Neural cell (in vitro differentiated cells): ENCODE measurements at regions not wholly inside any gene's neighbourhood (a gene's known extent, or its start where the extent isn't known, plus 50 kb on each side); places are given as distances from the start of the nearest gene placed in this dataset.

ENCODE experiments used
- H2AFZ ChIP-seq: fragments of 200-600, 300-800 bp; sonication (generic), shearing (Covaris generic); 2 replicates; pipeline ENCODE4 v1.6.0; 2014; ENCODE audit warnings: low read depth, mild to moderate bottlenecking, antibody characterized with exemption, low read length, moderate library complexity
- H3F3A ChIP-seq: fragments of 200-600 bp; shearing (Covaris generic); 2 replicates; pipeline ENCODE4 v1.6.1; 2016; ENCODE audit warnings: mild to moderate bottlenecking, moderate library complexity, mixed read lengths, antibody characterized with exemption, low read length; ENCODE audit not compliant: insufficient read depth, poor library complexity, severe bottlenecking
- H3K27ac ChIP-seq: fragments of 200-600, 300-800 bp; sonication (generic), shearing (Covaris generic); 2 replicates; pipeline ENCODE4 v1.5.1; 2014; ENCODE audit warnings: mild to moderate bottlenecking, low read length, moderate library complexity
- H3K27me3 ChIP-seq: fragments of 300-800, 200-600 bp; sonication (generic), shearing (Covaris generic); 2 replicates; pipeline ENCODE4 v1.6.0; 2014; ENCODE audit warnings: mild to moderate bottlenecking, low read depth, low read length, moderate library complexity; ENCODE audit not compliant: insufficient read depth
- H3K36me3 ChIP-seq: fragments of 300-800, 200-600 bp; sonication (generic), shearing (Covaris generic); 2 replicates; pipeline ENCODE4 v1.5.1; 2014; ENCODE audit warnings: mild to moderate bottlenecking, antibody characterized with exemption, low read length, moderate library complexity; ENCODE audit not compliant: insufficient read depth
- H3K4me2 ChIP-seq: fragments of 300-800, 200-600 bp; sonication (generic), shearing (Covaris generic); 2 replicates; pipeline ENCODE4 v1.6.0; 2014; ENCODE audit warnings: mild to moderate bottlenecking, low read length
- H3K4me3 ChIP-seq: fragments of 300-800, 200-600 bp; sonication (generic), shearing (Covaris generic); 2 replicates; pipeline ENCODE4 v1.5.1; 2014; ENCODE audit warnings: mild to moderate bottlenecking, low read length, moderate library complexity
- H3K79me2 ChIP-seq: fragments of 200-600 bp; shearing (Covaris generic); replicated peaks from 2 replicates; pipeline ENCODE4 v1.6.0; 2014; ENCODE audit warnings: mild to moderate bottlenecking, low read length, moderate library complexity; ENCODE audit not compliant: insufficient read depth
- H3K9ac ChIP-seq: fragments of 300-800, 200-600 bp; sonication (generic), shearing (Covaris generic); 2 replicates; pipeline ENCODE4 v1.6.1; 2016; ENCODE audit warnings: mild to moderate bottlenecking, low read length, mixed read lengths
- H3K9me2 ChIP-seq: fragments of 200-600 bp; shearing (Covaris generic); 2 replicates; pipeline ENCODE4 v1.6.1; 2016; ENCODE audit warnings: mild to moderate bottlenecking, low read length, mixed read lengths; ENCODE audit not compliant: insufficient read depth
- H3K9me3 ChIP-seq: fragments of 200-600, 300-800 bp; sonication (generic), shearing (Covaris generic); 2 replicates; pipeline ENCODE4 v1.6.1; 2016; ENCODE audit warnings: mild to moderate bottlenecking, mixed run types, low read length, moderate library complexity, mixed read lengths
- H4K20me1 ChIP-seq: fragments of 200-600 bp; shearing (Covaris generic); 2 replicates; pipeline ENCODE4 v1.6.1; 2016; ENCODE audit warnings: mild to moderate bottlenecking, mixed run types; ENCODE audit not compliant: insufficient read depth
- EP300 ChIP-seq: fragments of 450-650 bp; conservative IDR thresholded peaks from 2 replicates; pipeline ENCODE4 v1.6.1; 2014; ENCODE audit warnings: antibody characterized with exemption, mild to moderate bottlenecking, moderate library complexity; ENCODE audit not compliant: poor library complexity, severe bottlenecking
- EZH2 ChIP-seq: fragments of 200-600, 300-800 bp; shearing (Covaris generic), sonication (generic); IDR thresholded peaks from 2 replicates; pipeline ENCODE4 v1.6.1; 2014; ENCODE audit warnings: antibody characterized with exemption, low read length, borderline replicate concordance, mild to moderate bottlenecking; ENCODE audit not compliant: insufficient read depth, poor library complexity, severe bottlenecking
- MXI1 ChIP-seq: fragments of 450-650 bp; conservative IDR thresholded peaks from 2 replicates; pipeline ENCODE4 v1.6.1; 2014; ENCODE audit warnings: antibody characterized with exemption, mild to moderate bottlenecking; ENCODE audit not compliant: poor library complexity, severe bottlenecking
- POLR2AphosphoS5 ChIP-seq: IDR thresholded peaks from 2 replicates; pipeline ENCODE4 v1.6.1; 2012
- RAD21 ChIP-seq: fragments of 450-650 bp; conservative IDR thresholded peaks from 2 replicates; pipeline ENCODE4 v1.6.1; 2014; ENCODE audit warnings: antibody characterized with exemption, mild to moderate bottlenecking, moderate library complexity
- SMC3 ChIP-seq: fragments of 450-650 bp; conservative IDR thresholded peaks from 2 replicates; pipeline ENCODE4 v1.6.1; 2014; ENCODE audit warnings: antibody characterized with exemption, mild to moderate bottlenecking, moderate library complexity; ENCODE audit not compliant: poor library complexity
- TAF1 ChIP-seq: IDR thresholded peaks from 2 replicates; pipeline ENCODE4 v1.6.1; 2012; ENCODE audit warnings: low read depth
- TF ChIP-seq, protein P1 (sequence below): fragments of 450-650 bp; IDR thresholded peaks from 2 replicates; pipeline ENCODE4 v1.5.1; 2014; ENCODE audit warnings: antibody characterized with exemption, mild to moderate bottlenecking, moderate library complexity; ENCODE audit not compliant: poor library complexity, severe bottlenecking
- TF ChIP-seq, protein P2 (sequence below): IDR thresholded peaks from 2 replicates; pipeline ENCODE4 v1.6.1; 2012; ENCODE audit warnings: borderline replicate concordance

DNA sequence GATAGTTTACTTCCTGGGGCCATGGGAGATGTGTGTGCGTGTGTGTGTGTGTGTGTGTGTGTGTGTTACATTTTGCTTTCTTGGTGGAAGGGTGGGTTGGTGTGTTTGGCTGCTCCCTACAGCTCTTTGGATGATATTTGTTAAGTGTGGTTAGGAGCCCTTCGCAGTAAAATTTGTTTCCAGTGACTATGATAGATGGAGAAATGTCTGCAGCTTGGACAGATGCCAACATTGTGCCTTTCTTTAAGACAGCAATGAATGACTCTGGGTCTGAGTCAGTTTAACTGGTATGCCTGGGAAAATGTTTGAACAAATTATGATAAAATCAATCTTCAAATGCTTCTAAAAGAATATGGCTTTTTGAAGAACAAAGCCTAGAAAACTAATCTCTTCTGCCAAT is 102.7 kb upstream of the TRPC6 start:
- Histone ChIP-seq H3K9ac (no peak overlapping the region), H3K79me2 (no peaks in the 10 kb centered on the region), H3K27me3 (no peaks in the 10 kb centered on the region), H3F3A (no peaks in the 10 kb centered on the region), H3K9me3 (no peaks in the 10 kb centered on the region), H2AFZ (no peak overlapping the region), H3K36me3 (no peaks in the 10 kb centered on the region), H3K9me2 (no peaks in the 10 kb centered on the region), H3K4me3 (no peak overlapping the region), H3K4me2 (no peak overlapping the region), H3K27ac (no peak overlapping the region), H4K20me1 (no peaks in the 10 kb centered on the region)
- TF ChIP-seq SMC3 (no peak), MXI1 (no peak), POLR2AphosphoS5 (no peak), EZH2 (no peak), RAD21 (no peak), EP300 (no peak)
- TF ChIP-seq, protein P1, sequence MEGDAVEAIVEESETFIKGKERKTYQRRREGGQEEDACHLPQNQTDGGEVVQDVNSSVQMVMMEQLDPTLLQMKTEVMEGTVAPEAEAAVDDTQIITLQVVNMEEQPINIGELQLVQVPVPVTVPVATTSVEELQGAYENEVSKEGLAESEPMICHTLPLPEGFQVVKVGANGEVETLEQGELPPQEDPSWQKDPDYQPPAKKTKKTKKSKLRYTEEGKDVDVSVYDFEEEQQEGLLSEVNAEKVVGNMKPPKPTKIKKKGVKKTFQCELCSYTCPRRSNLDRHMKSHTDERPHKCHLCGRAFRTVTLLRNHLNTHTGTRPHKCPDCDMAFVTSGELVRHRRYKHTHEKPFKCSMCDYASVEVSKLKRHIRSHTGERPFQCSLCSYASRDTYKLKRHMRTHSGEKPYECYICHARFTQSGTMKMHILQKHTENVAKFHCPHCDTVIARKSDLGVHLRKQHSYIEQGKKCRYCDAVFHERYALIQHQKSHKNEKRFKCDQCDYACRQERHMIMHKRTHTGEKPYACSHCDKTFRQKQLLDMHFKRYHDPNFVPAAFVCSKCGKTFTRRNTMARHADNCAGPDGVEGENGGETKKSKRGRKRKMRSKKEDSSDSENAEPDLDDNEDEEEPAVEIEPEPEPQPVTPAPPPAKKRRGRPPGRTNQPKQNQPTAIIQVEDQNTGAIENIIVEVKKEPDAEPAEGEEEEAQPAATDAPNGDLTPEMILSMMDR: no peak
- TF ChIP-seq, protein P2, sequence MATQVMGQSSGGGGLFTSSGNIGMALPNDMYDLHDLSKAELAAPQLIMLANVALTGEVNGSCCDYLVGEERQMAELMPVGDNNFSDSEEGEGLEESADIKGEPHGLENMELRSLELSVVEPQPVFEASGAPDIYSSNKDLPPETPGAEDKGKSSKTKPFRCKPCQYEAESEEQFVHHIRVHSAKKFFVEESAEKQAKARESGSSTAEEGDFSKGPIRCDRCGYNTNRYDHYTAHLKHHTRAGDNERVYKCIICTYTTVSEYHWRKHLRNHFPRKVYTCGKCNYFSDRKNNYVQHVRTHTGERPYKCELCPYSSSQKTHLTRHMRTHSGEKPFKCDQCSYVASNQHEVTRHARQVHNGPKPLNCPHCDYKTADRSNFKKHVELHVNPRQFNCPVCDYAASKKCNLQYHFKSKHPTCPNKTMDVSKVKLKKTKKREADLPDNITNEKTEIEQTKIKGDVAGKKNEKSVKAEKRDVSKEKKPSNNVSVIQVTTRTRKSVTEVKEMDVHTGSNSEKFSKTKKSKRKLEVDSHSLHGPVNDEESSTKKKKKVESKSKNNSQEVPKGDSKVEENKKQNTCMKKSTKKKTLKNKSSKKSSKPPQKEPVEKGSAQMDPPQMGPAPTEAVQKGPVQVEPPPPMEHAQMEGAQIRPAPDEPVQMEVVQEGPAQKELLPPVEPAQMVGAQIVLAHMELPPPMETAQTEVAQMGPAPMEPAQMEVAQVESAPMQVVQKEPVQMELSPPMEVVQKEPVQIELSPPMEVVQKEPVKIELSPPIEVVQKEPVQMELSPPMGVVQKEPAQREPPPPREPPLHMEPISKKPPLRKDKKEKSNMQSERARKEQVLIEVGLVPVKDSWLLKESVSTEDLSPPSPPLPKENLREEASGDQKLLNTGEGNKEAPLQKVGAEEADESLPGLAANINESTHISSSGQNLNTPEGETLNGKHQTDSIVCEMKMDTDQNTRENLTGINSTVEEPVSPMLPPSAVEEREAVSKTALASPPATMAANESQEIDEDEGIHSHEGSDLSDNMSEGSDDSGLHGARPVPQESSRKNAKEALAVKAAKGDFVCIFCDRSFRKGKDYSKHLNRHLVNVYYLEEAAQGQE: no peak

DNA sequence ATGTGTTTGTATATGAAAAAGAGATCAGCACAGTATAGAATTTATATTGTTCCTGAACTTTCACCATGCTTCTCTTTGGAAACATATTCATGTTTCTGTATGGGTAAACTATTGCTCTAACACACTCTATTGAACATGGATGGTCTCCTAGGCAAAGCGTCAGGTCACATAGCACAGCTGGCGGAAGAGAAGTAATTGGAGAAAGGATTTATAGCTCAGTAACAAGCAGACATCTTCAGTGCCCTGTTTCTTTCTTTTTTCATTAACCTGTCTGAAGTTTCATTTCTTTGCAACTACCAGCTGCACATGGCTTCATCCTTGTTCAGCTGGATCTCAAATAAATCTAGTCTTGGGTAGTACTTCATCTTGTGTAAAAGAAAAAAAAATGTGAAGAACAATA is 84.4 kb upstream of the TRPC6 start:
- Histone ChIP-seq H3K9ac (no peak overlapping the region), H3K9me3 (no peaks in the 10 kb centered on the region), H3K27ac (no peak overlapping the region), H3K79me2 (no peaks in the 10 kb centered on the region), H2AFZ (no peak overlapping the region), H3F3A (no peaks in the 10 kb centered on the region), H3K27me3 (no peaks in the 10 kb centered on the region), H3K36me3 (no peaks in the 10 kb centered on the region), H4K20me1 (no peaks in the 10 kb centered on the region), H3K4me3 (no peak overlapping the region), H3K4me2 (no peak overlapping the region), H3K9me2 (no peaks in the 10 kb centered on the region)
- no peak for TF ChIP-seq MXI1
- no peak for TF ChIP-seq TAF1
- no peak for TF ChIP-seq SMC3

DNA sequence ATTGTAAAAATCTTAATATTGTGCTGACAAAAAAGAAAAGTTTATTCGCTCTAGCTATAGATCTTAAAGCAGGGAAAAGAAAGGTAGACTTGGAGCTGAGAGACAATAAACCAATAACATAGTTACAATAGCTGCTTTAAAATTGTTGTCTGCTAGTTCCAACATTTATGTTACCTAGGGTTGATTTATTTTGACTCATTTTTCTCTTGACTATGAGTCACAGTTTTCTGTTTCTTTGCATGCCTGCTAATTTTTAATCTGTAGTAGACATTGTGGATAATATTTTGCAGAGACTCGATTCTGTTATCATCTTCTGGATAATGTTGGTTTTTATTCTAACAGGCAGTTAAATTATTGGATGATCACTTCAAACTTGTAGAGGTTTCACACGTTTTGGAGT is 83.1 kb upstream of the TRPC6 start:
- Histone ChIP-seq H3K9me3 (no peaks in the 10 kb centered on the region), H3K27ac (no peak overlapping the region), H3K9ac (no peak overlapping the region), H3F3A (no peaks in the 10 kb centered on the region), H3K36me3 (no peaks in the 10 kb centered on the region), H3K9me2 (no peaks in the 10 kb centered on the region), H3K27me3 (no peaks in the 10 kb centered on the region), H2AFZ (no peak overlapping the region), H3K4me2 (no peak overlapping the region), H3K4me3 (no peak overlapping the region), H3K79me2 (no peaks in the 10 kb centered on the region), H4K20me1 (no peaks in the 10 kb centered on the region)
- TF ChIP-seq, protein P2: no peak
- TF ChIP-seq TAF1 (no peak), EP300 (no peak)
